Endometrium (tissue), 2 donors: ENCODE measurements at regions not wholly inside any gene's neighbourhood (a gene's known extent, or its start where the extent isn't known, plus 50 kb on each side); places are given as distances from the start of the nearest gene placed in this dataset.

Experiments used
- FAIRE-seq: peaks from 2 replicates; lab custom pipeline; 2012; peaks lifted over from hg19 to GRCh38; lab: Jason Lieb, UNC
- donor health status: control.
- donor health status: control.

DNA sequence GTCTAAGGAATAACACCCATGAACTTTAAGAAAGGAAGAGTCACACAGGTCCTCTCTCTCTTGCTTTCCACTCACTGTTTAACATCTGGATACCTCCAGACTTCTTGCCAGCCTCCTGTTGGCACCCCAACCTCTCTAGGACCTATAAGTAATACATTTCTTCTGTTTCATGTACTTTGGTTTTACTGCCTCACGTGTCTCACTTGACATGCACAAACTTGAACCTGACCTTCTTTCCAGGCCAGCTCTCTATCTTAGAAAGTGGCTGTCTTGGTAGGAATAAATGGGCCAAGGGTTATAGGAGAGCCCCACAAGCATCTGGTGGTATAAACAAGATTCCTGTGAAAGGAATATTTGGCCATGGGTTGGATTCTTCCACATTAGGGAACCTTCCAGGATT, 614.8 kb upstream of the AGA start:
- no peak for FAIRE-seq

DNA sequence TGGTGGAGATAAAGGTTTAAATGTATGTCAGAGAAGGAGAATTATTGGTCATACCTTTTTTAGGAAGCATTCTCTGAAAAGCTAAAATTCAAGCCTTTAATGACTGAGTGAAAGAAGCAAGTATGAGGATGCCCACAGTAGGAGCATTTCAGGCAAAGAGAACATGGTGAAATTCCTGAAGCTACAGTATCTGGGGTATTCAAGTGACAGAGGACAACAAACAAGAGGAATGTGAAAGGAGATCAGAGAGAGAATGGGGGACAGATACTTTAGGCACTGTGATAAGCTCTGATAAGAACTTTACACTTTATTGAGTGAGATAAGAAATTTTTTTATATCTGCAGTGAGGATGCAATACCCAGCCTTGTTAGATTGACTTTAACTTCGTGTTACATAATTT, 621.3 kb upstream of the AGA start:
- FAIRE-seq = no peak

DNA sequence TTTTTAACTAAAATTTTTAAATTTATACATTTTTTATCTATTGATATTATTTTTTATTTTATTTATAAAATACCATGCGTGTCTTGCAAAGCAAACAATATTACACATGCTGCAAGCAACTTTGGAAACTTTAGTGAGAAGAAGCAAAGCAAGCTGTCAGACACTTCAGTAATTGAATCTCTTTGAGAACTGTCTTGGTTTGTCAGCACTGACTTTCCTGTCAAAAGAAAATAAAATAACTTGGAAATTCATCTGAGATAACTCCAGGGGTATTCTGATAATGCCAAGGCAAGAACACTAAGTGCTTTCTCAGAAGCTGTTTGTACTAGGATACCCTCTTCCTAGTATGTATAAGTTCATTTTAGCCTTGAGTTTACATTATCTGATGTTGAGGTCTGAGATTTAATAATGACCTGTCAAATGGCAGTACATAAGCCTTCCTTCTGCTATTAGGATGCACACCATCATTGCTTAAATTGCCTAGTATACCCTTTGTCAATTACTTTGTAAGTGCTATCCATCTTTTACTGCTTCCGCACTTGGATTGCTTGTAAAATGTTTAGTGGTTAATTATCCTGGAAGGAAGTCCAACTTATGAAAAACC, 624.2 kb upstream of the AGA start:
- FAIRE-seq = no peak

DNA sequence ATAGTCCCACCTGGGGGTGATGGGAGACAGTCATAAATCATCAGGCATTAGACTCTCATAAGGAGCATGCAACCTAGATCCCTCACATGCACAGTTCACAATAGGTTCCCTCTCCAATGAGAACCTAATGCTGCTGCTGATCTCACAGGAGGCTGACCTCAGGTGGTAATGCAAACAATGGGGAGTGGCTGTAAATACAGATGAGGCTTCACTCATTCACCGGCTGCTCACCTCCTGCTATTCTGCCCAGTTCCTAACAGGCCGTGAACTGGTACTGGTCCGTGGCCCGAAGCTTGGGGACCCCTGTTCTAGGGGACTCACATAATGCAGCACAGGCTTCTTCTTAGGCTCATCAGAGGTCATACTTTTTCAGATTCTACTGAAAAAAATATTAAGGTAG, 625.9 kb upstream of the AGA start:
- FAIRE-seq = no peak

DNA sequence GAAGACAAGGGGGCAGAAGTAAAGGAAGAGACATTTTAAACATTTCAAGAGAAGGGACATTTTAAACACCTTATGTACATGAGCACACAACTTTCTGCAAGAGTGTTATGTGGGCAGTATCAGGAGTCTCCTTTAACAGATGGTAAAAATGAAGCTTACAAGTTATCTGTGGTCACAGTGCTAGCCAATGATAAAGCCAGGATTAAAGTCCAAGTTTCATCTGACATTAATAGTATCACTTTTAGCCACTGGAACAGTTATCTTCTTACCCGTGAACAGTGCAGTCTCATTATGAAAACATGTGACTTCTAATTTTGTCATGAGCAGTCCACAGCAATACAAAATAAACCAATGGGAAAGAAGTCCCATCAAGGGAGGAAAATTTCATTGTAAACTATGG, 627.9 kb upstream of the AGA start:
- no peak for FAIRE-seq

DNA sequence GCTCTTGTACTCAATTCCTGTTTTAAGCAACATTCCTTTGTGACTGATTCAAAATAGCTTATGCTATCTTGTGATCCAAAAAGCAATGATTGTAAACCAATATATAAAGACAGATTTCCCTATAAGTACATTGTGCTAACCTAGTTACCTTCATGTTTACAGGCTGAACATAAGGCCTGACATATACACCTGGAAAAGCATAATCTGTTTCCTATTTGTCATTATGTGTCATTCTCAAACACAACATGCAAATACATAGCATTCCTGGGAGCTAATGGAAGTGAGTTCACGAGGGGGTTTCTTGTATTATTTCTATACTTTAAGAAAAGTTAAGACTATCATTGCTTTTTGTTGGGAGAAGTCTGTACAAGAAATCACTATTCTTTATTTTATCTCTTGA, 638.1 kb upstream of the AGA start:
- no peak for FAIRE-seq

DNA sequence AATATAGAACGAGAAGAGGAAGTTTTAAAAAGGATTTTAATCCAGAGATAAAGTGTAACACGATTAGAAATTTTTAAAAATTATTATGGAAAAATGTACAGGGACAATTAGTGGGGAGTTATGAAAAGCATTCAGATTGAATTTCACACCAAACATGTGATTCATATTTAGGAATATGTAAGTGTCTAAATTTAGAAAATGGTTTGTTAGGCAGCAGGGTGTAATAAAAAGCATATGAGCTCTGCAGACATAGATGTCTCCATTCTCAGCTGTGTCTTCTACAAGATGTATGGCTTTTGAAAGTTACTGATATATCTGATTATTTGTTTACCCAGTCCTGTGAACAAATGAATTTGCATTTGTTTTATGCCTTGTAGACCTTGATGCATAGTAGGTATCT, 638.9 kb upstream of the AGA start:
- no peak for FAIRE-seq

DNA sequence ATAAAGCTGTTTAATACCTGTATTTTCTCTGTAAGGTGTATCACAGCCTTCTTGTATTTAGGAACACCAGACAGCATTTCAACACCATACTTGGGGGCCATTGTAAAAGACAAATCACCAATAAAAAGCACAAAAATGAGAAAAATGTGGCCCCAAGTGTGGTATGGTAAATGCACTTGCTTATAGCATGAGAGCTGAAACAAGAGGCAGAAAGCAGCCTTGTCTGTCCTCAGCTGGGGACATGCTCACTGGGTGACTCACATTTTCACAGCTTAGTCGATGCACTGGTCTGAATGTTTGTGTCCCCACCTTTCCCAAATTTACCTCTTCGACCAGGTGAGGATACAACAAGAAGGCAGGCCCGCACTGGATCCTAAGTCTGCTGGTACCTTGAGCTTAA, 639.7 kb upstream of the AGA start:
- FAIRE-seq = no peak

DNA sequence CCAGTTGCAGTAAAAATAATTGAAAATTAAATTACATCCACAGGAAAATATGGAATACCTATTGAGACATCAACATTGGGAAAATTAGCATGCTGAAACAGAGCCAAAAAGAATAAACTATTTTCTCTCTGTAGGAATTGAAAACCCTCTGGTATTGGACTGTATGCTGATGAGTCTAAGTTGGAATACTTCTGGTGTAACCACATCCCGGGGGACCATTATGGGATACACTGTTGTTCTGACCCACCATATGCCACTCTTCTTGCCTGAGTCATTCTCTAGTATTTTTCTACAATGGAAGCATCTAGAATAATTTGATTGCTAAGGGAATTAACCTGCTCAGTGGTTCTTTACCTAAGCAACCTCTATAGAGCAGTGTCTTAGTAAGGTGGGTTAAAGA, 640.7 kb upstream of the AGA start:
- FAIRE-seq = no peak

DNA sequence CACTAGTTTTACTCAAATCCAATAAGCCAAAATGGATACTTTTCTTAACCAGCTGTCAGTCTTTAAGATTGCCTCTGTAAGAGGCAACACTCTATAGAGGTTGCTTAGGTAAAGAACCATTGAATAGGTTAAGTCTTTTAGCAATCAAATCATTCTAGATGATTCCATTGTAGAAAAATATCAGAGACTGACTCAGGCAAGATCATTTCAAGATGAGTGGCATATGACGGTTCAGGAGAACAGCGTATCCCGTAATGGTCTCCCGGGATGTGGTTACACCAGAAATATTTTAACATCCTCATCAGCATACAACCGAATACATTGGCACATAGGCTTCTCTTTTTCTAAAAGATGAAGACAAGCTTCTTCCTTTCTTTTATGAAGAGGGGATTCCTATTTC, 641.7 kb upstream of the AGA start:
- no peak for FAIRE-seq

DNA sequence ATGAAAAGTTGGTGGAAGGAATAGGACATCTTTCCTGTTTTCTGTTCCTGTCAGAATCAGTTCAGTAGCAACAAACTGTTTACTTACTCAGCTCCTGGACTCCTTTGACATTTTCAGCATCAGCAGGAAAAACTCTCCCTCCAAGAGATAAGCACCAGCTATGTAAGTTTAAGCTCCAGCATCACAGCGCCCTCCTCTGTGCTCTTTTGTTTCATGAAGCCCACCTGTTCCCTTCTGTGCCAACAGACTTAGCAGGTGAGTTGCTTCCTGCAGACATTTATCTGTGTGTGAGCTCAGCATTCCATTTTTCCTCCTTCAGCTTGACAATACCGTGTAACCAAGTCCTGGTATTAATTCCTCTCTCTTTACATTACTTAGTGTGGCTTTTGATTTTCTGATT, 644.1 kb upstream of the AGA start:
- FAIRE-seq = no peak

DNA sequence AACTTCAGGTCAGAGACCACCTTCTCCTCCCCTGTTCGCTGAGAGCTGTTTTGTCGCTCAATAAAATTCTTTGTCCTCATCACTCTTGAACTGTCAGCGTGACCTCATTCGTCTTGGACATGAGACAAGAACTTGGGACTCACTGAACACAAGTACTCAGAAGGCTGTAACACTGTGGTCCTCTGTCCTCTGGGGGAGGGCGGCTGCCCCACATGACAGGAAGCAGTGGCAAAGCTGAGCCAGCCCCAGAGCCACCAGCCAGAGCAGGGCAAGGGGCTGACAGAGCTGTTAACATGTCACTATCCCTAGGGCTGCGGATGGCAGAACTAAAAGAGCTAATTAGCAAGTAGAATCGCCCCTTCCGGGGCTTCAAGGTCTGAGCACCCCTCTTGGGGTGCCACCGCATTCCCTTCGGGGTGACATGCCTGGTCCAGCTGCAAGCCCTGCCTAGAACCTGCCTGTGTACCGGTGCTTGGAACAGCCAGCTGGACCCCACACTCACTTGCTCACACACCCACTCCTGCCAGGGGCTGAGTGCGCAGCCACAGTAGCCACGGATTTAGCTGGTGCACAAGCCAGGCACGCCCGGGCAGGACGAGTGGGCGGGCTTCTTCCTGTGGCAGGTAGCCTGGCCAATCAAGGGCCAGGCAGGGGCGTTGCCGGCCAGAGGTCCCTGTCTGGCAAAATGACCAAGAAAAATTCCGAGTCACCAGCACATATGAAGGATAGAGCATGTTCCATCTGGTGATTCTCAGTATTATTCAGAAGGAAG, 648.6 kb upstream of the AGA start:
- no peak for FAIRE-seq

DNA sequence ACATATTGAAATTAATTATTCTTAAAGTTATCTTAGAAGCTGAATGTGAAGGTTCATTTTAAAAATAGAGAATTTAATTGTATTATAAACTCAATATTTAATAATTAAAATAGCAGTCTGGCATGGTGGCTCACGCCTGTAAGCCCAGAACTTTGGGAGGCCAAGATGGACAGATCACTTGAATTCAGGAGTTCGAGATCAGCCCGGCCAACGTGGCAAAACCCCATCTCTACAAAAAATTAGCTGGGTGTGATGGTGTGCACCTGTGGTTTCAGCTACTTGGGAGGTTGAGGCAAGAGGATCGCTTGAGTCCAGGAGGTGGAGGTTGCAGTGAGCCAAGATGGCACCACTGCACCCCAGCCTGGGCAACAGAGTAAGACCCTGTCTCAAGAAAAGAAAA, 659.9 kb upstream of the AGA start:
- no peak for FAIRE-seq

DNA sequence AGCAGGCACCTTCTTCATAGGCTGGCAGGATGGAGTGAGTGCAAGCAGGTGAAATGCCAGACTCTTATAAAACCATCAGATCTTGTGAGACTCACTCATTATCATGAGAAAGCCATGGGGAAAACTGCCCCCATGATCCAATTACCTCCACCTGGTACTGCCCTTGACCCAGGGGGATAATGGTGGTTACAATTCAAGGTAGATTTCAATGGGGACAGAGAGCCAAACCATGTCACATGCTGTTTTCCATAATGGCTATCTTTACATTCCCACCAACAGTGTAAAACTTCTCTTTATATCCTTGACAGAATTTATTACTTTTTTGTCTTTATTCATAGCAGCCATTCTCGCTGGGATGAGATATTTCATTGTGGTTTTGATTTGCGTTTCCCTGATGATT, 663.0 kb upstream of the AGA start:
- no peak for FAIRE-seq

DNA sequence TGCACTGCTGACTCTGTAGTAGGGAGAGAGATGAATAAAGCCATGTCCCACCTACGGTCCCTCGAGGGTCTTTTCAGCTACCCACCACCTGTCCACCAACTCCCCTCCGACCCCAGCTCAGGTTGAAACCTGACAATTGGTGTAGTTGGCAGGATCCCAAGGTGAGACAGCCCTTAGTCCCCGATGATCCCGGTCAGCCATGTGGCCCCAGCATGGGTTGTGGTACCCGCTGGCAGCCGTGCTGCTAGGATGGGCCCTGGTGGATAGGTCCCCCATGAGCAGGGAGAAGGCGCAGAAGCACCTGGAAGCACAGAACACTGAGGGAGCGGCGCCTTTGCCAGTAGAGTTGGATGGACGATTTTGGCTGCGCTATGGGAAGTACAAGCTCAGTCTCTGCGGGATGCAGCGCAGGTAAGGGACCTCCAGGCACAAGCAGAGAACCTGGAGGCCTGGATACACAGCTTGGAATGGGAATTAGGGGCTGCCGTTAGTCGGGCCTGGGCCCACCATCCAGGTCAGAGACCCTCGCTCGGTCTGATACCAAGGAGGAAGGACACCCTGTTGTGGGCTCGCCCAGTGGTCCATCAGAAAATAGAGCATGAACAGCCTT, 694.6 kb upstream of the AGA start:
- FAIRE-seq = no peak

DNA sequence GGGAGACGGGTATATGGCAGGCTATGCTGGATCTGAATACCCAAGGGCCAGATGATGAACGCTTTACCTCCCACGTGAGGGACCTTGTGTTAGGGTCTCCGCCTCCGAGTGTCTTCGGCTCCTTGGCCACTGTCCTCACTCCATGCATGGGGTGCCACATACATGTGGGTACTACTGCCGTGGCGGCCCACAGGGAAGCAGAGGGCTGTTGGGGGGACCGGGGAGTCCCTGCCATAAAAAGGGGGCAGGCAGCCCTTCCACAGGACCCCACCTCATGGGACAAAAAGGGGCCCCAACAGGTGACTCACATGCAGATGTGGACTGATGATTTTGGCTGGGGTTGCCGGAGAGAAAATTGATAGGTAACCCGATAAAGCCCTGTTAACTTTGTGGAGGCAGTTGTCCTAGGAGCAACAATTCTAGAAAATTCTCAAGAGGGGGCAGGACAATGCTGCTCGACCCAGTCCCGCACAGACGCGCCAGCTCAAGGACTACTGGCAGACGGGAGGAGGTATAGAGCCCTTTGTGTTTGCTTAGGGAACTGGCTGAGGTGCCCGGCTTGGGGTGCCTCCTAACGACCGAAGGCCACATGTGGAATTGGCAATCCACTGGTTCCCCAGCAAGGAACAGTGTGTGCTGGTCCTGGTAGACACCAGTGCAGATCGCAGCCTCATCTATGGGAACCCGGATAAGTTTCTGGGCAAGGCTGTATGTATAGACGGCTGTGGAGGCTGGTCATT, 695.7 kb upstream of the AGA start:
- no peak for FAIRE-seq

DNA sequence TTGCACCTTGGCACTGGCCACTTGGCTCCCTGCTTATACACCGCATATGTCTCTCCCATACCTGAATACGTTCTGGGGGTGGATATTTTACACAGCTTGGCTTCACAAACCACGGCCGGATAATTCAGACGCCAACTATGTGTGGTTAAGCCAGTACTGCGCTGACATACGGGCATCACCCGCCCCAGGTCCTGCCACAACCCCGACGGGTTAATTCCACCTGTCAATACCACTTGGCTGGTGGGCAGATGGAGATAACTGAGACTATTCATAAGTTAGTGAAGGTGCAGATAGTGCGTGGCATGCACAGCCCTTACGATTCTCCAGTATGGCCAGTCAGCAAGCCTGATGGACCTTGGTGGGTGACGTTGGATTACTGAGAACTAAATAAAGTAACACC, 696.3 kb upstream of the AGA start:
- FAIRE-seq = no peak

DNA sequence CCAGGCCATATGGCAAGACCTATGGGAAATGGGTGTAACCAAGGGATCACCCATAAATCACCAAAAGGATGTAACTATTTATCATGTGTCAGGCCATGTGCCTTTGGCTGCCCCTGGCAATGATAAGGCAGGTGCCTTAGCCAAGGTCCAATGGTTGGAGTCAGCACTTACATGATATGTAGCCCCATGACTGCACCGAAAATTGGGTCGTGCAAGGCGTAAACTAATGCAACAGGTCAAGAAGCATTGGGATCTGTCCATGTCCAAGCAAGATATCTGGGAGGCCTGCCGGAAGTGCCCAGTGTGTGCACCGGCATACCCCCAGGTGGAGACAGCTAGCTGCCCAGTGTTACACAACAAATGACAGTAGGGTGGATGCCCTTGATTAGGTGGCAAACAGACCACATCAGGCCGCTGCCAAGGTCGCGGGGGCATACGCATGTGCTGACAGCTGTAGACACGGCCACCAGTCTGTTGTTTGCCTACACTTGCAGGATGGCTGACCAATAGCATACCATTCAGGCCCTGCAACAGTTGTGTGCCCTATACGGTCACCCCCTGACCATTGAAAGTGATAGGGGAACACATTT, 698.2 kb upstream of the AGA start:
- FAIRE-seq = no peak

DNA sequence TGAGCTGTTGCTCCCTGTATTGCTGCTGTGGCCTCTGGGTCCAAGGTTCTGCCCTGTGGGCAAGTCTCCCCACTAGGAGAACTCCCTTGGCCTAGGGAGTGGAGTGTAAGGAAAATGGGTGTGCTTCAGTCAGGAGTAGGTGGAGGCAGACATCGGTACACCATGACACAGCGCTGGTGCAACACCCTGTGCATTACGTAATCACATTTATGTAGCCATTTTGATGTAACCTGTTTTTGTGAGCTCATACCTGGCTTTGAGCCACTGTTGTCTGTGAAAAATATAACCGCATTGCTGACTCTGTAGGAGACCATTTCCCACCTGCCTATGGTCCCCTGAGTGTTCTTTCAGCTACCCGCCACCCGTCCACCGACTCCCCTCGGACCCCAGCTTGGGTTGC, 700.5 kb upstream of the AGA start:
- no peak for FAIRE-seq

DNA sequence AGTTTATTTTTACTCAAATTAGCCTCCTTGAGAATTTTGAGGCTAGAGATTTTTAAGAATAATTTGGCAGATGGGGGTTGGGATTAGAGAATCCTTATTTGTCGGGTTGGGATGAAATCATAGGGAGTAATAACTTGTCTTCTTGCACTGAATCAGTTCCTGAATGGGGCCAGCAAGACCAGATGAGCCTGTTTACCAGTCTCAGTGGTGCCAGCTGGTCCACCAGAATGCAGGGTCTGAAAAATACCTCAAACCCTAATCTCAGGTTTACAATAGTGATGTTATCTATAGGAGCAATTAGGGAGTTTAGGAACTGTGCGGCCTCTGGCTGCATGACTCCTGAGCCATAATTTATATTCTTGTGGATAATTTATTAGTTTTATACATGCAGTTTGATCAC, 705.9 kb upstream of the AGA start:
- FAIRE-seq = no peak

DNA sequence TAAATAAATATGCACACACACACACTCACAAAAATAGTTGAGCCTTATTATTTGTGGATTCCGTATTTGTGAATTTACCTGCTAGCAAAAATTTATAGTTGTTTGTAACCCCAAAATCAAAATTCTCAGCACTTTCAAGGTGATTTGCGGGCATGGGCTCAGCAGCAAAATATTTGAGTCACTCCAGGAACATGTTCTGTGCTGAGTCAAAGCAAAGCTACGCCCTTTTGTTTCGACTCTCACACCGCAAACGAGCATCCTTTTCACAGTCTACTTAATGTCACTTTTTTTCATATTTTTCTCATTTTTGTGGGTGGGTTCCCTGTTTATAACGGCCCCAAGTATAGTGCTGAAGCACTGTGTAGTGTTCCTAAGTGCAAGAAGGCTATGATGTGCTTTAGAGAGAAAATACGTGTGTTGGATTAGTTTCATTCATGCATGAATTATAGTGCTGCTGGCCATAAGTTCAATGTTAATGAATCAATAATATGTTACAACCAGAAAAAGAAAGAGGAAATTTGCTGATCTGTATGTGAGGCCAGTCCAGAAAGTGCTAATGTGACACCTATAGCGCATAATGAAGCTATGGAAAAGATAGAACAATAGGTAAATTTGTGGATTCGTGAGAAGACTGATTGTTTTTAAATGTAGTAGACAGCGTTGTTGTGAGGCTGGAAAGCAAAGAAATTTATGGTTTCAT, 723.2 kb upstream of the AGA start:
- no peak for FAIRE-seq

DNA sequence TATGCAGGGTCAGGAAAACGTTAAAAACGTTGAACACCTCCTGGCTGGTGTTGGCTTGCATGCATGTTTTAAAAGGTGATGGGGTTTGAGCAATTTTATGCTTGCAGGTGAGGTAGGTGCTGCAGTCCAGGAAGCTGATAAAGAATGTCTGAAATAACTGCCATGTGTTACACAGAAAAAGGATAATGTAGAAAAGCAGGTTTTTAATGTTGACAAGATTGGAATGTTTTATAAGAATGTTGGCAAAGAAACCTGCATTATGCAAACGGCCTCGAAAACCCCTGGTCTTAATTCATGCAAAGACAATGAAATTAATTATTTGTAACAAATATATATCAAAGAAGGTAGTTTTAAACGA, 723.7 kb upstream of the AGA start:
- no peak for FAIRE-seq
